PFSK-1 (cell line): ENCODE measurements at regions not wholly inside any gene's neighbourhood (a gene's known extent, or its start where the extent isn't known, plus 50 kb on each side); places are given as distances from the start of the nearest gene placed in this dataset.

ENCODE experiments used
- FOXP2 ChIP-seq: optimal IDR thresholded peaks from 2 replicates; pipeline ENCODE3; 2011; ENCODE audit warnings: borderline replicate concordance, control low read depth, inconsistent platforms; ENCODE audit not compliant: insufficient read depth; ENCODE audit errors: extremely low read length, extremely low read depth
- POLR2AphosphoS5 ChIP-seq: IDR thresholded peaks from 2 replicates; pipeline ENCODE4 v1.6.1; 2012; ENCODE audit warnings: low read depth, mild to moderate bottlenecking, control low read depth, low read length, moderate library complexity
- REST ChIP-seq, 2 experiments: IDR thresholded peaks; 2 replicates each; pipeline versions ENCODE4 v1.6.1 to v1.8.0; 2011 to 2012; ENCODE audit warnings: low read depth in 2 of 2, low read length in 2 of 2, control low read depth in 1 of 2, inconsistent platforms in 1 of 2, mild to moderate bottlenecking in 1 of 2, moderate library complexity in 1 of 2; ENCODE audit not compliant: insufficient read depth in 1 of 2
- SIN3A ChIP-seq: IDR thresholded peaks from 2 replicates; pipeline ENCODE4 v1.6.1; 2012; ENCODE audit warnings: mild to moderate bottlenecking, low read length, moderate library complexity, borderline replicate concordance; ENCODE audit not compliant: insufficient read depth
- TAF1 ChIP-seq: IDR thresholded peaks from 2 replicates; pipeline ENCODE4 v1.6.1; 2012; ENCODE audit warnings: low read length, control low read depth, borderline replicate concordance; ENCODE audit not compliant: insufficient read depth

- TF ChIP-seq POLR2AphosphoS5 (no peak), REST (IDR thresholded peaks at IDR 0.05; ENCODE audit: insufficient read depth in 1 of 2, low read depth in 2 of 2, low read length in 2 of 2) (no peak), SIN3A (no peak), FOXP2 (no peak), TAF1 (no peak)
Measured at GRCh38 chrX:46382595-46382994, 162.6 kb downstream of the ZNF674 start.

GRCh38 chrX:46381630-46382029, 163.6 kb downstream of the ZNF674 start:
- TF ChIP-seq TAF1, result no peak
- no peak for TF ChIP-seq POLR2AphosphoS5
- no peak for TF ChIP-seq FOXP2
- no peak for TF ChIP-seq REST (IDR thresholded peaks at IDR 0.05; ENCODE audit: insufficient read depth in 1 of 2, low read depth in 2 of 2, low read length in 2 of 2)
- TF ChIP-seq SIN3A, result no peak

- TF ChIP-seq REST (IDR thresholded peaks at IDR 0.05; ENCODE audit: insufficient read depth in 1 of 2, low read depth in 2 of 2, low read length in 2 of 2) (no peak), FOXP2 (no peak), TAF1 (no peak), SIN3A (no peak), POLR2AphosphoS5 (no peak)
Measured at GRCh38 chrX:46380148-46380752, 165.0 kb downstream of the ZNF674 start.

GRCh38 chrX:46376246-46376885, 168.9 kb downstream of the ZNF674 start:
- TF ChIP-seq POLR2AphosphoS5 (no peak), REST (IDR thresholded peaks at IDR 0.05; ENCODE audit: insufficient read depth in 1 of 2, low read depth in 2 of 2, low read length in 2 of 2) (no peak), FOXP2 (no peak), SIN3A (no peak), TAF1 (no peak)

- TF ChIP-seq SIN3A (no peak), TAF1 (no peak), POLR2AphosphoS5 (no peak), FOXP2 (no peak), REST (IDR thresholded peaks at IDR 0.05; ENCODE audit: insufficient read depth in 1 of 2, low read depth in 2 of 2, low read length in 2 of 2) (no peak)
Measured at GRCh38 chrX:46375831-46376230, 169.4 kb downstream of the ZNF674 start.
